WTC11 (cell line): ENCODE measurements at regions not wholly inside any gene's neighbourhood (a gene's known extent, or its start where the extent isn't known, plus 50 kb on each side); places are given as distances from the start of the nearest gene placed in this dataset.
A peak's percentile ranks its signal among the peaks of the same experiment; 100 is the strongest.

Experiments
- ATAC-seq: fragments of 200-7000 bp; cut with Tn5 transposase; 2 replicates; pipeline ENCODE4 v1.10.0; 2021; ENCODE audit warnings: mild to moderate bottlenecking, moderate library complexity
- CTCF ChIA-PET: fragments of 300-600 bp; sonication (Branson Sonifier 250); formaldehyde crosslinking; loops from one replicate; lab custom pipeline; 2021; ENCODE audit warnings: antibody characterized with exemption; lab: Charles Lee
- POLR2A ChIA-PET: fragments of 350-600 bp; sonication (Branson Sonifier 250); formaldehyde crosslinking; loops from one replicate; lab custom pipeline; 2021; ENCODE audit warnings: antibody characterized with exemption; lab: Charles Lee
- DNase-seq: peaks from one replicate; pipeline ENCODE4 v3.0.0; 2021; ENCODE audit warnings: low spot score
- H3K27ac Mint-ChIP-seq: 2 replicates; pipeline ENCODE4 v1.8.0; 2021; ENCODE audit warnings: mixed read lengths
- H3K27me3 Mint-ChIP-seq: 2 replicates; pipeline ENCODE4 v1.8.0; 2021; ENCODE audit warnings: low read depth, mild to moderate bottlenecking, moderate library complexity, mixed read lengths
- H3K36me3 Mint-ChIP-seq: 2 replicates; pipeline ENCODE4 v1.8.0; 2021; ENCODE audit warnings: mixed read lengths
- H3K4me1 Mint-ChIP-seq: 2 replicates; pipeline ENCODE4 v1.8.0; 2022; ENCODE audit warnings: mixed read lengths
- H3K4me3 Mint-ChIP-seq: 2 replicates; pipeline ENCODE4 v1.8.0; 2021; ENCODE audit warnings: mild to moderate bottlenecking, moderate library complexity, mixed read lengths
- H3K9me3 Mint-ChIP-seq: 2 replicates; pipeline ENCODE4 v1.8.0; 2021; ENCODE audit warnings: mixed read lengths
- FOXJ3 ChIP-seq: sonication (generic); formaldehyde crosslinking; IDR thresholded peaks from 2 replicates; pipeline ENCODE4 v1.9.0; 2021; ENCODE audit warnings: missing genetic modification reagents, mild to moderate bottlenecking, borderline replicate concordance
- HMGXB4 ChIP-seq: sonication (generic); formaldehyde crosslinking; IDR thresholded peaks from 2 replicates; pipeline ENCODE4 v1.8.1; 2023; ENCODE audit warnings: mild to moderate bottlenecking, moderate library complexity, missing genetic modification reagents
- KAT7 ChIP-seq: sonication (generic); formaldehyde crosslinking; IDR thresholded peaks from 2 replicates; pipeline ENCODE4 v1.8.1; 2023; ENCODE audit warnings: missing genetic modification reagents, mild to moderate bottlenecking, borderline replicate concordance
- MAX ChIP-seq: sonication (generic); formaldehyde crosslinking; IDR thresholded peaks from 2 replicates; pipeline ENCODE4 v1.8.0; 2022; ENCODE audit warnings: mild to moderate bottlenecking, missing genetic modification reagents
- PRDM15 ChIP-seq: sonication (generic); formaldehyde crosslinking; IDR thresholded peaks from 2 replicates; pipeline ENCODE4 v1.8.0; 2022; ENCODE audit warnings: missing genetic modification reagents
- SOX15 ChIP-seq: fragments of 250-450 bp; sonication (Bioruptor Pico); IDR thresholded peaks from 2 replicates; pipeline ENCODE4 v1.9.0; 2021; ENCODE audit warnings: mild to moderate bottlenecking
- STAT6 ChIP-seq: sonication (generic); formaldehyde crosslinking; conservative IDR thresholded peaks from 2 replicates; pipeline ENCODE4 v1.8.1; 2023; ENCODE audit warnings: mild to moderate bottlenecking, low read depth, missing genetic modification reagents, moderate library complexity
- USF1 ChIP-seq: sonication (generic); formaldehyde crosslinking; IDR thresholded peaks from 2 replicates; pipeline ENCODE4 v1.8.0; 2022; ENCODE audit warnings: mild to moderate bottlenecking, missing genetic modification reagents
- ZNF232 ChIP-seq: sonication (generic); formaldehyde crosslinking; IDR thresholded peaks from 2 replicates; pipeline ENCODE4 v1.8.0; 2022; ENCODE audit warnings: mild to moderate bottlenecking, missing genetic modification reagents
- ZNF512 ChIP-seq: sonication (generic); formaldehyde crosslinking; IDR thresholded peaks from 2 replicates; pipeline ENCODE4 v1.8.1; 2022; ENCODE audit warnings: missing genetic modification reagents, borderline replicate concordance
- ZSCAN18 ChIP-seq: fragments of 250-450 bp; sonication (Bioruptor Pico); IDR thresholded peaks from 2 replicates; pipeline ENCODE4 v2.1.2; 2022; ENCODE audit warnings: mild to moderate bottlenecking, moderate library complexity

GRCh38 chr1:22350171-22350923, 101.3 kb upstream of the ZBTB40 start:
- peaks cover 4% of the 10 kb centered on the region; the same call in 1 of the 2 replicates for H3K27me3 Mint-ChIP-seq
- ChIA-PET POLR2A (interaction anchor here (0.6 to 1.2 kb wide), 3 partner anchors 11 to 101 kb away, joined by 3 to 4 read pairs (median 4); no protein-coding TSS in a partner anchor), CTCF (interaction anchor here (0.6 to 2.4 kb wide), 15 partner anchors 12 to 294 kb away, joined by 3 to 10 read pairs (median 4); partner anchors contain the start of gene WNT4)
- H3K4me1 Mint-ChIP-seq, result peaks cover 28% of the 10 kb centered on the region
- DNase-seq (peak; percentile 50), ATAC-seq (peak; percentile 73)
- peaks cover 5% of the 10 kb centered on the region; the same call in 1 of the 2 replicates for H3K9me3 Mint-ChIP-seq
- H3K36me3 Mint-ChIP-seq, result no peaks in the 10 kb centered on the region
- TF ChIP-seq ZNF512 (no peak), PRDM15 (peak; percentile 63)
- H3K4me3 Mint-ChIP-seq, result peak overlapping the region; percentile 64
- H3K27ac Mint-ChIP-seq, result no peak overlapping the region

GRCh38 chr1:22350924-22351767, 100.5 kb upstream of the ZBTB40 start:
- TF ChIP-seq USF1 (no peak), MAX (CRISPR knock-in tag) (0 out of 2 replicates have a peak, but pooled peaks have one; percentile 45), FOXJ3 (CRISPR knock-in tag) (no peak)
- TF ChIP-seq, all 79 proteins: peak for 1
- H3K4me3 Mint-ChIP-seq, result peak overlapping the region; percentile 54
- peaks cover 28% of the 10 kb centered on the region for H3K4me1 Mint-ChIP-seq
- ChIA-PET POLR2A (interaction anchor here (0.6 to 1.2 kb wide), 4 partner anchors 10 to 214 kb away, joined by 3 to 4 read pairs (median 4); no protein-coding TSS in a partner anchor), CTCF (interaction anchor here (0.6 to 2.4 kb wide), 16 partner anchors 11 to 293 kb away, joined by 3 to 10 read pairs (median 4); partner anchors contain the start of gene WNT4)
- peaks cover 4% of the 10 kb centered on the region; the same call in 1 of the 2 replicates for H3K27me3 Mint-ChIP-seq
- H3K9me3 Mint-ChIP-seq, result peaks cover 5% of the 10 kb centered on the region; the same call in 1 of the 2 replicates
- no peak overlapping the region for H3K27ac Mint-ChIP-seq
- H3K36me3 Mint-ChIP-seq, result no peaks in the 10 kb centered on the region
- no peak for DNase-seq
- no peak for ATAC-seq

- Mint-ChIP-seq H3K4me3 (no peak overlapping the region), H3K27ac (no peak overlapping the region), H3K9me3 (peaks cover 5% of the 10 kb centered on the region; the same call in 1 of the 2 replicates), H3K27me3 (peaks cover 4% of the 10 kb centered on the region; the same call in 1 of the 2 replicates), H3K36me3 (no peaks in the 10 kb centered on the region), H3K4me1 (peaks cover 28% of the 10 kb centered on the region)
- ATAC-seq (peak; percentile 20; the same call in 1 of the 2 replicates), DNase-seq (no peak)
- CTCF ChIA-PET, result interaction anchor here (0.6 to 2.4 kb wide), 4 partner anchors 13 to 211 kb away, joined by 3 to 10 read pairs (median 5); no protein-coding TSS in a partner anchor
- POLR2A ChIA-PET, result no interaction called here
- TF ChIP-seq KAT7 (CRISPR knock-in tag) (no peak), HMGXB4 (CRISPR knock-in tag) (no peak), STAT6 (CRISPR knock-in tag) (no peak), ZSCAN18 (CRISPR knock-in tag) (no peak), ZNF232 (CRISPR knock-in tag) (no peak), SOX15 (CRISPR knock-in tag) (no peak)
Measured at GRCh38 chr1:22351768-22352080, 99.9 kb upstream of the ZBTB40 start.
